ENCODE measurements at regions not wholly inside any gene's neighbourhood (a gene's known extent, or its start where the extent isn't known, plus 50 kb on each side); places are given as distances from the start of the nearest gene placed in this dataset.

- in situ Hi-C loops (cut with MboI; ENCODE audit: low pct_unique_long_range_greater_than_20kb, low sequenced_read_pairs, unreplicated experiment), result no loop called here
- peak; percentile 28 for DNase-seq (ENCODE audit: low spot score)
- TF ChIP-seq CTCF (IDR thresholded peaks at IDR 0.05; ENCODE audit: extremely low read depth, insufficient read depth, missing control alignments), result no peak
Observed at GRCh38 chr10:127797339-127797738, 60.4 kb downstream of the FOXI2 start.

GRCh38 chr10:127798111-127798510 is 61.1 kb downstream of the FOXI2 start:
- no peak for DNase-seq (ENCODE audit: low spot score)
- TF ChIP-seq CTCF (IDR thresholded peaks at IDR 0.05; ENCODE audit: extremely low read depth, insufficient read depth, missing control alignments), result no peak
- in situ Hi-C loops (cut with MboI; ENCODE audit: low pct_unique_long_range_greater_than_20kb, low sequenced_read_pairs, unreplicated experiment), result no loop called here

GRCh38 chr10:127801302-127801701 is 64.3 kb downstream of the FOXI2 start:
- in situ Hi-C loops (cut with MboI; ENCODE audit: low pct_unique_long_range_greater_than_20kb, low sequenced_read_pairs, unreplicated experiment), result no loop called here
- DNase-seq (ENCODE audit: low spot score), result no peak
- TF ChIP-seq CTCF (IDR thresholded peaks at IDR 0.05; ENCODE audit: extremely low read depth, insufficient read depth, missing control alignments), result no peak

GRCh38 chr10:127802531-127803095 is 65.6 kb downstream of the FOXI2 start:
- DNase-seq (ENCODE audit: low spot score), result no peak
- in situ Hi-C loops (cut with MboI; ENCODE audit: low pct_unique_long_range_greater_than_20kb, low sequenced_read_pairs, unreplicated experiment), result no loop called here
- TF ChIP-seq CTCF (IDR thresholded peaks at IDR 0.05; ENCODE audit: extremely low read depth, insufficient read depth, missing control alignments), result no peak

- DNase-seq (ENCODE audit: low spot score), result no peak
- in situ Hi-C loops (cut with MboI; ENCODE audit: low pct_unique_long_range_greater_than_20kb, low sequenced_read_pairs, unreplicated experiment), result no loop called here
- TF ChIP-seq CTCF (IDR thresholded peaks at IDR 0.05; ENCODE audit: extremely low read depth, insufficient read depth, missing control alignments), result no peak
Observed at GRCh38 chr10:127804696-127805095, 67.7 kb downstream of the FOXI2 start.

GRCh38 chr10:127805950-127806349 is 69.0 kb downstream of the FOXI2 start:
- in situ Hi-C loops (cut with MboI; ENCODE audit: low pct_unique_long_range_greater_than_20kb, low sequenced_read_pairs, unreplicated experiment), result no loop called here
- no peak for DNase-seq (ENCODE audit: low spot score)
- no peak for TF ChIP-seq CTCF (IDR thresholded peaks at IDR 0.05; ENCODE audit: extremely low read depth, insufficient read depth, missing control alignments)

- in situ Hi-C loops (cut with MboI; ENCODE audit: low pct_unique_long_range_greater_than_20kb, low sequenced_read_pairs, unreplicated experiment), result no loop called here
- no peak for DNase-seq (ENCODE audit: low spot score)
- TF ChIP-seq CTCF (IDR thresholded peaks at IDR 0.05; ENCODE audit: extremely low read depth, insufficient read depth, missing control alignments), result no peak
Observed at GRCh38 chr10:127812041-127812440, 75.1 kb downstream of the FOXI2 start.
